Panc1 (cell line): ENCODE measurements at regions not wholly inside any gene's neighbourhood (a gene's known extent, or its start where the extent isn't known, plus 50 kb on each side); places are given as distances from the start of the nearest gene placed in this dataset.

ENCODE experiments used
- ATAC-seq: fragments of 200-7000 bp; cut with Tn5 transposase; 2 replicates; pipeline ENCODE4 v1.9.1; 2020; ENCODE audit warnings: mild to moderate bottlenecking, moderate library complexity
- BruUV-seq: library from RNA; stranded (reverse); fragments of 400-500 nt; replicated peaks from 2 replicates; lab custom pipeline; 2021; lab: Mats Ljungman, UMichigan
- CTCF ChIA-PET: fragments of 300-600 bp; sonication (Branson Sonifier 250); formaldehyde crosslinking; loops from one replicate; lab custom pipeline; 2022; ENCODE audit warnings: antibody characterized with exemption; lab: Charles Lee
- POLR2A ChIA-PET: fragments of 300-600 bp; sonication (Branson Sonifier 250); formaldehyde crosslinking; loops from one replicate; lab custom pipeline; 2022; ENCODE audit warnings: antibody characterized with exemption; lab: Charles Lee
- DNase-seq: peaks from one replicate; pipeline ENCODE4 v3.0.0-alpha.2; 2010; ENCODE audit warnings: low read depth, low spot score
- H3K27ac ChIP-seq: 2 replicates; pipeline ENCODE4 v1.5.1; 2011; ENCODE audit warnings: mild to moderate bottlenecking, low read length, inconsistent platforms
- H3K27me3 ChIP-seq: fragments of 200-500 bp; sonication (Bioruptor generic); 2 replicates; pipeline ENCODE4 v1.6.0; 2014; ENCODE audit warnings: low read length, inconsistent platforms; ENCODE audit not compliant: control insufficient read depth, insufficient read depth
- H3K36me3 ChIP-seq: fragments of 200-500 bp; sonication (Bioruptor generic); 2 replicates; pipeline ENCODE4 v1.5.1; 2014; ENCODE audit warnings: inconsistent platforms, mild to moderate bottlenecking, low read length, moderate library complexity; ENCODE audit not compliant: control insufficient read depth, insufficient read depth
- H3K4me1 ChIP-seq: 2 replicates; pipeline ENCODE4 v1.5.1; 2011; ENCODE audit warnings: inconsistent platforms, mild to moderate bottlenecking, low read length, moderate library complexity; ENCODE audit not compliant: control insufficient read depth, insufficient read depth
- H3K4me3 ChIP-seq, 2 experiments: 2 replicates each; pipeline ENCODE4 v1.5.1; 2011 to 2012; ENCODE audit warnings: low read depth in 2 of 2, low read length in 2 of 2, mild to moderate bottlenecking in 2 of 2, inconsistent platforms in 1 of 2, moderate library complexity in 1 of 2
- H3K9me3 ChIP-seq: fragments of 200-500 bp; sonication (Bioruptor generic); 2 replicates; pipeline ENCODE4 v1.5.1; 2014; ENCODE audit warnings: low read depth, mild to moderate bottlenecking, inconsistent platforms, low read length, moderate library complexity; ENCODE audit not compliant: control insufficient read depth, insufficient read depth
- POLR2AphosphoS5 ChIP-seq: IDR thresholded peaks from 2 replicates; pipeline ENCODE4 v1.6.1; 2012; ENCODE audit warnings: mild to moderate bottlenecking, low read depth, low read length, moderate library complexity
- SIN3A ChIP-seq: IDR thresholded peaks from 2 replicates; pipeline ENCODE4 v1.6.1; 2012; ENCODE audit warnings: low read depth, mild to moderate bottlenecking, low read length, moderate library complexity, borderline replicate concordance; ENCODE audit not compliant: insufficient read depth
- TCF7L2 ChIP-seq: IDR thresholded peaks from 2 replicates; pipeline ENCODE4 v1.6.1; 2011; ENCODE audit warnings: mild to moderate bottlenecking, low read depth, low read length, inconsistent platforms
- in situ Hi-C: cut with HindIII; loops from 2 replicates; pipeline ENCODE4 v1.10.0; 2016; ENCODE audit warnings: low sequenced_read_pairs, low pct_unique_long_range_greater_than_20kb
- intact Hi-C: fragments of 100-400 bp; cut with micrococcal nuclease; formaldehyde crosslinking; loops from one replicate; pipeline ENCODE4 v1.10.0; 2022; ENCODE audit not compliant: unreplicated experiment
- TF ChIP-seq, protein P1 (sequence below), 2 experiments: IDR thresholded peaks; 2 replicates each; pipeline ENCODE4 v1.6.1; 2011 to 2012; ENCODE audit warnings: low read depth in 2 of 2, control low read depth in 1 of 2, low read length in 1 of 2, mild to moderate bottlenecking in 1 of 2, moderate library complexity in 1 of 2; ENCODE audit not compliant: insufficient read depth in 1 of 2
- TF ChIP-seq, protein P2 (sequence below): fragments of 450-650 bp; IDR thresholded peaks from 2 replicates; pipeline ENCODE4 v1.5.1; 2017; ENCODE audit warnings: mild to moderate bottlenecking

DNA sequence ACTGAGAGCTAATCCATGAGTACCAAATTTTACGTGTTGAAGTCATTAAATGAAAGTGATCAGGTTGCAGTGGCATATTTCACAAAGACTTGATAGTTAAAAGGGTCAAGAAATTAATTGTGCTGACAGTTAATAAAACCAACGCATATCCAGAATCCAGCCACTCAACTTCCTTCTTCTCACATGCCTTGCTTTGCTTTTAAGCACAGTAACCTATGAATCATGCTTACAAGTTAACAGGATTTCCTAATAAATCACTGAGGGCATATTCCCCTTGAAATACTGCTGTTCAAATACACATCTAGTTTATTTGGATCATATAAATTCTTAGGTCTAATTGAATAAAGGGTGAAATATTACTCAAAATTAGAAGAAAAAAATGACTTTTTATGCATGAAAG lies 801.5 kb upstream of the EPHA6 start:
- POLR2A ChIA-PET, result no interaction called here
- CTCF ChIA-PET, result no interaction called here
- no peaks in the 10 kb centered on the region for H3K4me1 ChIP-seq
- ATAC-seq (no peak), DNase-seq (no peak)
- H3K27ac ChIP-seq, result no peak overlapping the region
- in situ Hi-C loops, result no loop called here
- TF ChIP-seq, protein P1, sequence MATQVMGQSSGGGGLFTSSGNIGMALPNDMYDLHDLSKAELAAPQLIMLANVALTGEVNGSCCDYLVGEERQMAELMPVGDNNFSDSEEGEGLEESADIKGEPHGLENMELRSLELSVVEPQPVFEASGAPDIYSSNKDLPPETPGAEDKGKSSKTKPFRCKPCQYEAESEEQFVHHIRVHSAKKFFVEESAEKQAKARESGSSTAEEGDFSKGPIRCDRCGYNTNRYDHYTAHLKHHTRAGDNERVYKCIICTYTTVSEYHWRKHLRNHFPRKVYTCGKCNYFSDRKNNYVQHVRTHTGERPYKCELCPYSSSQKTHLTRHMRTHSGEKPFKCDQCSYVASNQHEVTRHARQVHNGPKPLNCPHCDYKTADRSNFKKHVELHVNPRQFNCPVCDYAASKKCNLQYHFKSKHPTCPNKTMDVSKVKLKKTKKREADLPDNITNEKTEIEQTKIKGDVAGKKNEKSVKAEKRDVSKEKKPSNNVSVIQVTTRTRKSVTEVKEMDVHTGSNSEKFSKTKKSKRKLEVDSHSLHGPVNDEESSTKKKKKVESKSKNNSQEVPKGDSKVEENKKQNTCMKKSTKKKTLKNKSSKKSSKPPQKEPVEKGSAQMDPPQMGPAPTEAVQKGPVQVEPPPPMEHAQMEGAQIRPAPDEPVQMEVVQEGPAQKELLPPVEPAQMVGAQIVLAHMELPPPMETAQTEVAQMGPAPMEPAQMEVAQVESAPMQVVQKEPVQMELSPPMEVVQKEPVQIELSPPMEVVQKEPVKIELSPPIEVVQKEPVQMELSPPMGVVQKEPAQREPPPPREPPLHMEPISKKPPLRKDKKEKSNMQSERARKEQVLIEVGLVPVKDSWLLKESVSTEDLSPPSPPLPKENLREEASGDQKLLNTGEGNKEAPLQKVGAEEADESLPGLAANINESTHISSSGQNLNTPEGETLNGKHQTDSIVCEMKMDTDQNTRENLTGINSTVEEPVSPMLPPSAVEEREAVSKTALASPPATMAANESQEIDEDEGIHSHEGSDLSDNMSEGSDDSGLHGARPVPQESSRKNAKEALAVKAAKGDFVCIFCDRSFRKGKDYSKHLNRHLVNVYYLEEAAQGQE (IDR thresholded peaks at IDR 0.05; ENCODE audit: insufficient read depth in 1 of 2, low read depth in 2 of 2, low read length in 1 of 2), result no peak
- TF ChIP-seq SIN3A (no peak), TCF7L2 (no peak), POLR2AphosphoS5 (no peak)
- TF ChIP-seq, protein P2, sequence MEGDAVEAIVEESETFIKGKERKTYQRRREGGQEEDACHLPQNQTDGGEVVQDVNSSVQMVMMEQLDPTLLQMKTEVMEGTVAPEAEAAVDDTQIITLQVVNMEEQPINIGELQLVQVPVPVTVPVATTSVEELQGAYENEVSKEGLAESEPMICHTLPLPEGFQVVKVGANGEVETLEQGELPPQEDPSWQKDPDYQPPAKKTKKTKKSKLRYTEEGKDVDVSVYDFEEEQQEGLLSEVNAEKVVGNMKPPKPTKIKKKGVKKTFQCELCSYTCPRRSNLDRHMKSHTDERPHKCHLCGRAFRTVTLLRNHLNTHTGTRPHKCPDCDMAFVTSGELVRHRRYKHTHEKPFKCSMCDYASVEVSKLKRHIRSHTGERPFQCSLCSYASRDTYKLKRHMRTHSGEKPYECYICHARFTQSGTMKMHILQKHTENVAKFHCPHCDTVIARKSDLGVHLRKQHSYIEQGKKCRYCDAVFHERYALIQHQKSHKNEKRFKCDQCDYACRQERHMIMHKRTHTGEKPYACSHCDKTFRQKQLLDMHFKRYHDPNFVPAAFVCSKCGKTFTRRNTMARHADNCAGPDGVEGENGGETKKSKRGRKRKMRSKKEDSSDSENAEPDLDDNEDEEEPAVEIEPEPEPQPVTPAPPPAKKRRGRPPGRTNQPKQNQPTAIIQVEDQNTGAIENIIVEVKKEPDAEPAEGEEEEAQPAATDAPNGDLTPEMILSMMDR, result no peak
- H3K36me3 ChIP-seq, result no peaks in the 10 kb centered on the region
- no TSS peak for BruUV-seq
- 0 out of 2 replicates have a peak, but pooled peaks cover 5% of the 10 kb centered on the region for H3K9me3 ChIP-seq
- H3K27me3 ChIP-seq, result no peaks in the 10 kb centered on the region
- H3K4me3 ChIP-seq, result no peak overlapping the region
- intact Hi-C loops, result no loop called here

DNA sequence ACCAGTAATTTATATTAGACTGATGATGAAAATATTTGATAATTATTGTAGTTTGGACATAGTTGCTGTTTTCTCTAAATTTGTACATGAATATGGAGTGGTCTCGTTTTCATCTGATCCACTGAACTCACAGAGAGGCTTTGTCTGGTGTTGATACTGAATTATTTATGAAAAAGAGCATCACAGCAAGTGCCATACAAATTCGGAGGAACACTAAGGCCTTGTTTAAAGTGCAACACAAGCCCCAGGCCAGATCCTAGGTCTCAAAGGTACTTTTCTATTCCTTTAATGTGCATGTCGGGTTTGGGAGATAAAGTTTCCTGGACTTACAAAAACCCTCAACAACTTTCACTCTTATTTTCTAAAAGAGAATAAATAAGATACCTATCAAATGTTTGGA lies 796.8 kb upstream of the EPHA6 start:
- intact Hi-C loops (no loop called here), in situ Hi-C loops (no loop called here)
- ATAC-seq (no peak), DNase-seq (no peak)
- no peaks in the 10 kb centered on the region for H3K4me1 ChIP-seq
- ChIA-PET CTCF (no interaction called here), POLR2A (no interaction called here)
- no peak overlapping the region for H3K4me3 ChIP-seq
- no peak for TF ChIP-seq SIN3A
- TF ChIP-seq, protein P1 (IDR thresholded peaks at IDR 0.05; ENCODE audit: insufficient read depth in 1 of 2, low read depth in 2 of 2, low read length in 1 of 2), result no peak
- TF ChIP-seq, protein P2, result no peak
- no peak for TF ChIP-seq TCF7L2
- no peak for TF ChIP-seq POLR2AphosphoS5
- 0 out of 2 replicates have a peak, but pooled peaks cover 7% of the 10 kb centered on the region for H3K9me3 ChIP-seq
- BruUV-seq, result no TSS peak
- H3K27me3 ChIP-seq, result no peaks in the 10 kb centered on the region
- no peaks in the 10 kb centered on the region for H3K36me3 ChIP-seq
- no peak overlapping the region for H3K27ac ChIP-seq
